NB4 (cell line): ENCODE measurements at regions not wholly inside any gene's neighbourhood (a gene's known extent, or its start where the extent isn't known, plus 50 kb on each side); places are given as distances from the start of the nearest gene placed in this dataset.

ENCODE experiments used
- CTCF ChIP-seq: IDR thresholded peaks from one replicate; pipeline ENCODE4 v1.5.1; 2012; ENCODE audit warnings: low read depth, low read length
- TF ChIP-seq, protein P1 (sequence below): IDR thresholded peaks from 2 replicates; pipeline ENCODE4 v1.6.1; 2011; ENCODE audit warnings: low read depth, low read length

DNA sequence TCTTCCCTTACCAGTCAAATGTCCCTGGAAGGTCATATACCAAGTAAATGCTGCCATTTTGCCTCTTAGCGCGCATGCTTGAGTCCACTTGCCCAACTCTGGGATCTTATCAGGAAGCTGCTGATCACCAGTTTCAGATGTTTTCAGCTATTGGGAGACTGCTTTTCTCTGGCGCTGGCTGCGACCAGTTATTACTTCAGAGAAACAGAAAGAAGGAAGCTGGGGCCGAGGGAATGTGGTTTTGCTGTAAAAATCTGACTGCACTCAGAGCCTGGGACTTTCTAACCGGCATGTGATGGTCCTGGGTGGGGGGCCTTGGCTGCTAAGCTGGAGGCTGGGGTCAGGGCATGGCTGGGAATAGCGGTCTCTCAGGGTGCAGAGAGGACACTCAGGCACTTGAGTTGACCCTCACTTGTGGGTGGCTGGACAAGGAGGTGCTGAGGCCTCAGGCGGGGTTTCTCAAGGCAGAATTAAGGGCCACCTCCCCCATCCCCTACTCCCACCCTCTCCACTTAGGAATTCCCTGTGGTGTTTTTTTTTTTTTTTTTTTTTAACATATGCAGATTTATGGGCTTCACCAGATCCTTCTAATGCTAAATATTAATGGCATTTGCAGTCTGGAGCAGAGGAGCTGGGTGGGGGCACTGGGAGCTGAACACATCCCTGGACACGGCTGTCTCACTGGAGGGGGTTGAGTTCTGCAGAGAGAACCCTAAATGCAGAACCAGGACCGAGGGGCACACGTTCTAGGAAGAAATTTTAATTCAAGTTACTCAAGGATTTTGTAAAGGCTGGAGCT lies 145.8 kb downstream of the CYLD start:
- TF ChIP-seq CTCF, result no peak
- TF ChIP-seq, protein P1, sequence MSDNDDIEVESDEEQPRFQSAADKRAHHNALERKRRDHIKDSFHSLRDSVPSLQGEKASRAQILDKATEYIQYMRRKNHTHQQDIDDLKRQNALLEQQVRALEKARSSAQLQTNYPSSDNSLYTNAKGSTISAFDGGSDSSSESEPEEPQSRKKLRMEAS, result no peak
